Lung (tissue), 11 donors: ENCODE measurements at regions not wholly inside any gene's neighbourhood (a gene's known extent, or its start where the extent isn't known, plus 50 kb on each side); places are given as distances from the start of the nearest gene placed in this dataset.

Experiments
- ATAC-seq: fragments of 200-7000 bp; cut with Tn5 transposase; one replicate; pipeline ENCODE4 v1.9.1; 2020; ENCODE audit warnings: moderate number of reproducible peaks; ENCODE audit not compliant: insufficient read depth, low FRiP score
- DNase-seq, 3 donors: peaks; one replicate each; pipeline ENCODE4 v3.0.0-alpha.2; 2013 to 2017
- H3K27ac ChIP-seq, 2 donors: one replicate each; pipeline ENCODE4 v1.5.1; 2013; ENCODE audit warnings: mild to moderate bottlenecking in 2 of 2, moderate library complexity in 2 of 2, control low read depth in 1 of 2, inconsistent platforms in 1 of 2, low read depth in 1 of 2, low read length in 1 of 2
- H3K27me3 ChIP-seq, 3 donors: one replicate each; pipeline ENCODE4 v1.5.1; 2013; ENCODE audit warnings: low read length in 2 of 3; ENCODE audit not compliant: control insufficient read depth in 3 of 3, insufficient read depth in 3 of 3
- H3K36me3 ChIP-seq, 4 donors: one replicate each; pipeline ENCODE4 v1.5.1; 2013; ENCODE audit warnings: low read length in 4 of 4, mild to moderate bottlenecking in 1 of 4, moderate library complexity in 1 of 4; ENCODE audit not compliant: control insufficient read depth in 4 of 4, insufficient read depth in 4 of 4
- H3K4me1 ChIP-seq, 5 donors: one replicate each; pipeline ENCODE4 v1.5.1; 2013; ENCODE audit warnings: low read length in 5 of 5, mild to moderate bottlenecking in 2 of 5, moderate library complexity in 1 of 5; ENCODE audit not compliant: control insufficient read depth in 5 of 5, insufficient read depth in 5 of 5
- H3K4me3 ChIP-seq: one replicate; pipeline ENCODE4 v1.5.1; 2013; ENCODE audit warnings: mild to moderate bottlenecking, control low read depth, moderate library complexity
- H3K9ac ChIP-seq, 2 donors: one replicate each; pipeline ENCODE4 v1.5.1; 2013; ENCODE audit warnings: low read length in 2 of 2, control low read depth in 1 of 2; ENCODE audit not compliant: insufficient read depth in 1 of 2
- H3K9me3 ChIP-seq, 4 donors: one replicate each; pipeline ENCODE4 v1.5.1; 2013; ENCODE audit warnings: low read length in 3 of 4, mild to moderate bottlenecking in 1 of 4, moderate library complexity in 1 of 4; ENCODE audit not compliant: control insufficient read depth in 4 of 4, insufficient read depth in 3 of 4
- CTCF ChIP-seq: IDR thresholded peaks from 2 replicates; pipeline ENCODE4 v1.5.1; 2012; ENCODE audit warnings: mild to moderate bottlenecking; ENCODE audit errors: control extremely low read depth, extremely low read depth
- WGBS, 2 donors: extraction: QIAGEN DNeasy Blood & Tissue Kit; methylation state at CpG; one replicate each; pipeline ENCODE4 v1.1.7; 2013; 5-methylcytosine and 5-hydroxymethylcytosine counted together
- donor health status: control.
- donor health status: control.
- donor health status: Bipolar disorder and iron deficiency.
- donor health status: healthy.
- donor health status: DM: yes; HTN: yes; CAD: no.

- no peak for DNase-seq
- Histone ChIP-seq H3K9me3 (no peaks in the 10 kb centered on the region), H3K27me3 (no peaks in the 10 kb centered on the region), H3K4me3 (no peak overlapping the region), H3K4me1 (no peaks in the 10 kb centered on the region), H3K9ac (no peak overlapping the region), H3K27ac (no peak overlapping the region), H3K36me3 (no peaks in the 10 kb centered on the region)
- no peak for TF ChIP-seq CTCF
- ATAC-seq = no peak
- WGBS, 2 donors = 85 to 87% methylated on average over 13 of the region's 13 CpGs
Observed at GRCh38 chr10:57015595-57016318, 654.7 kb upstream of the ZWINT start.

GRCh38 chr10:57015187-57015586 lies 654.1 kb upstream of the ZWINT start:
- DNase-seq (no peak), ATAC-seq (no peak)
- H3K36me3 ChIP-seq = no peaks in the 10 kb centered on the region
- H3K27ac ChIP-seq = no peak overlapping the region
- H3K4me3 ChIP-seq = no peak overlapping the region
- H3K27me3 ChIP-seq = no peaks in the 10 kb centered on the region
- 81 to 88% methylated on average over 7 to 8 of the region's 8 CpGs for WGBS, 2 donors
- no peaks in the 10 kb centered on the region for H3K4me1 ChIP-seq
- TF ChIP-seq CTCF = no peak
- no peaks in the 10 kb centered on the region for H3K9me3 ChIP-seq
- no peak overlapping the region for H3K9ac ChIP-seq

- no peak overlapping the region for H3K9ac ChIP-seq
- H3K4me1 ChIP-seq = no peaks in the 10 kb centered on the region
- ATAC-seq (no peak), DNase-seq (no peak)
- TF ChIP-seq CTCF = no peak
- no peak overlapping the region for H3K4me3 ChIP-seq
- no peaks in the 10 kb centered on the region for H3K36me3 ChIP-seq
- no peaks in the 10 kb centered on the region for H3K27me3 ChIP-seq
- WGBS, 2 donors = 69 to 75% methylated on average over 3 of the region's 3 CpGs
- H3K27ac ChIP-seq = no peak overlapping the region
- H3K9me3 ChIP-seq = no peaks in the 10 kb centered on the region
Observed at GRCh38 chr10:57014758-57015157, 653.7 kb upstream of the ZWINT start.

- no peak for DNase-seq
- Histone ChIP-seq H3K27ac (no peak overlapping the region), H3K27me3 (no peaks in the 10 kb centered on the region), H3K36me3 (no peaks in the 10 kb centered on the region), H3K4me3 (no peak overlapping the region), H3K9ac (no peak overlapping the region), H3K4me1 (no peaks in the 10 kb centered on the region), H3K9me3 (no peaks in the 10 kb centered on the region)
- no peak for ATAC-seq
- TF ChIP-seq CTCF = no peak
- 76% methylated on average over 2 of the region's 2 CpGs for WGBS, 2 donors
Observed at GRCh38 chr10:57008189-57008588, 647.1 kb upstream of the ZWINT start.
